GM10266 (cell line): ENCODE measurements at regions not wholly inside any gene's neighbourhood (a gene's known extent, or its start where the extent isn't known, plus 50 kb on each side); places are given as distances from the start of the nearest gene placed in this dataset.
A peak's percentile ranks its signal among the peaks of the same experiment; 100 is the strongest.

Source experiments
- DNase-seq: peaks from one replicate; pipeline ENCODE4 v3.0.0; 2012; ENCODE audit errors: extremely low spot score
- CTCF ChIP-seq: IDR thresholded peaks from 2 replicates; pipeline ENCODE4 v1.5.1; 2012; ENCODE audit warnings: mild to moderate bottlenecking, low read depth; ENCODE audit not compliant: control insufficient read depth, insufficient read depth; ENCODE audit errors: missing control alignments

GRCh38 chr14:65824285-65824977 is 411.9 kb downstream of the FUT8 start:
- peak; percentile 93 for TF ChIP-seq CTCF

DNA sequence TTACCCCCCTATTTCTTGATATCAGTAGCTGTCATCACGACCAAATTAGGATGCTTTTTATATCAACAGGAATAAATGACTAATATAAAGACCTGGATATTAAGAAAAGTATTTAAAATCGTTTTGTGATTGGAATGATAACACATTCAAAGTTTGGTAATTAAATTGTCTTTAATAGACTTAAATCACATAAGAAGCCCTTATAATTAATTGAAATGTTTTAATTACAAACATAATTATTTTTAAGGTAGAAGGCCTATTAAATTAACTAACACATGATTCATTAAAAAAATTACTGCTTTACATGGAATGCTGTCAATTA is 412.4 kb downstream of the FUT8 start:
- no peak for DNase-seq
- no peak for TF ChIP-seq CTCF

More at GRCh38 chr14:65824285-65824977, 411.9 kb downstream of the FUT8 start:
- peak; percentile 71 for DNase-seq

GRCh38 chr14:65826946-65827345 is 414.4 kb downstream of the FUT8 start:
- DNase-seq, result no peak
- TF ChIP-seq CTCF, result no peak

DNA sequence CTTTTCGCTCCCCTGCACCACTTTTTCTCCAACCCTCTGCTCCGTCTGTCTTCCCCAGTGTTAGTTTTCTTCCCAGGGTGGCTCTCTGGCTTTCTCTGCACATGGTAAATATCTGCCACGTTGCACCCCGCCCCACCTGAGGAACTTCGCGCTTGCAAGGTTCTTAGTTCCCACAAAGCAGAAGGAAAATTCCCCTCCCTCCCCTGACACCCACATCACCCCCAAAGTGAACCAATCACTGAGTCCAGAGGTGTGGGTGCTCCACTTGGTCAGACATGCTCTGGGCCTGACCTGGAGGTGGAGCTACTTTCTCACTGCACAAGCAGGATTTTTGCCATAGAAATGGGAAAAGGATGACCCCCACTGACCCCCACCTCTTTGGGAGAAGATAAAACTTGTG is 415.0 kb downstream of the FUT8 start:
- TF ChIP-seq CTCF, result no peak
- no peak for DNase-seq

DNA sequence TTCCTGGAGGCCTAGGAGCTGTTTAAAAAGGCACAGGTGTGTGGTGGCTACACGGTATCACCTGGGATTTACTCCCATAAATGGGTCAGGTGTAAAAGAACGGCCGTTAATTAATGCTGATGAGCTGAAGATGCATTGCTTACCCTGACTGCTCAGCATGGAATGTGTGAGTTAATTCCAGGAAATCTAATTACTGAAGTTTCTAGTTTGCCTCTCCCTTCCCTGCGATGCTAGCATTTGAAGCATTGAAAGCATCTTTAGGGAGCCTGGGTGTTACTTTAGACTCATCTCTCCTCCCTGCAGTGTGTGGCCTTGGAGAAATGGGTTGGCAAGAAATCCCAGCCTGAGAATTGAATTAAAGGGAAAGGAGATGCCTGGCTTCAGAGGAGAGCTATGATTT is 415.9 kb downstream of the FUT8 start:
- TF ChIP-seq CTCF, result no peak
- no peak for DNase-seq

DNA sequence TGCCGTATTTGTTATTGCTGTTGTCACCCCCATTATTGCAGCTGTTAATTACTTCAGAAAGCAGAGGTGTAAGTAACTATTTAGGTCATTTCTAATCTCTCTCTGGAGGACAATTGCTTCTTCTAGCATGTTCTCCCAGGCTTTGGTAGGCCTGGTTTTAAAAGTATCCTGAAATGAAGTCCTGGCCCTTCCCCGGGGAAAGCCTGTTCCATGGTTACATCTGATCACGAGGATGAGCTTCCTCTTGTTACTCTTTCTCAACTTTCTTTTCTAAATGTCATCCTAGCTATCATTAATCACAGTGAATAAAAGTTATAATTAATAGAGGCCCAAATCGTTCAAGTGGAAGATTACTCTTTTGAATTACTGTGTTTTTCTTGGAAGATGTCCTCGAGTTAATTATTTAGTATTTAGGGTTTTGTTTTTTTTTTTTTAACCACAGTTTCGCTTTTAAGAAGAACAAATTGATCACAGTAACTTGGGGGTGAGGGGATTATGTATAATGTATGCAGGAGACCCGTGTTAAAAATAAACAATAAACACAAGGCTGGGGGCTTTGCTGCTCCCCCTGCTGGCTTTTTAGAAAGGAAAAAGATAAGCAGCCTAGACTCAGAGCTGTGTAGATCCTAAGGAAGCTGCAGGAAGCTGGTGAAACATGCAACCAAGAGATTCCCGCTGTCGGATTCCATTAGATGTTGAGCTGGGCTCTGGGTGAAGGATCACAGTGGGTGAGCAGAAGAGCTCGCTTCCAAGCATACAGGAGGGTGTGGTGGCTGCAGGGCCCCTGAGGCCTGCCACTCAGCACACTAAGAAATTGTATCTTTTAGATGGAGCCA is 420.1 kb downstream of the FUT8 start:
- no peak for TF ChIP-seq CTCF
- DNase-seq, result no peak

GRCh38 chr14:65833267-65833880 is 420.8 kb downstream of the FUT8 start:
- no peak for TF ChIP-seq CTCF
- no peak for DNase-seq
